HFFc6 (cell line): ENCODE measurements at regions not wholly inside any gene's neighbourhood (a gene's known extent, or its start where the extent isn't known, plus 50 kb on each side); places are given as distances from the start of the nearest gene placed in this dataset.
"Not testable (repeated sequence)": the region's sequence is repeated elsewhere in the genome, so short reads cannot be mapped to it uniquely, and the experiment has no call there.

Source experiments
- DNase-seq: peaks from one replicate; pipeline ENCODE4 v3.0.0-alpha.2; 2018
- H3K27ac Mint-ChIP-seq: 2 replicates; pipeline ENCODE4 v1.8.0; 2020; ENCODE audit warnings: mild to moderate bottlenecking, mixed read lengths
- H3K27me3 Mint-ChIP-seq: 2 replicates; pipeline ENCODE4 v1.8.0; 2021; ENCODE audit warnings: mild to moderate bottlenecking, moderate library complexity, mixed read lengths; ENCODE audit not compliant: insufficient read depth
- H3K36me3 Mint-ChIP-seq: 2 replicates; pipeline ENCODE4 v1.8.0; 2021; ENCODE audit warnings: low read depth, mixed read lengths
- H3K4me1 Mint-ChIP-seq: 2 replicates; pipeline ENCODE4 v1.8.0; 2020; ENCODE audit warnings: low read depth, mixed read lengths
- H3K4me3 Mint-ChIP-seq: 2 replicates; pipeline ENCODE4 v1.8.0; 2020; ENCODE audit warnings: mild to moderate bottlenecking, moderate library complexity, mixed read lengths
- H3K9me3 Mint-ChIP-seq: 2 replicates; pipeline ENCODE4 v1.8.0; 2020; ENCODE audit warnings: mild to moderate bottlenecking, mixed read lengths
- TF ChIP-seq, protein P1 (sequence below): fragments of 200-600 bp; sonication (generic); IDR thresholded peaks from 2 replicates; pipeline ENCODE4 v1.5.0; 2021; ENCODE audit warnings: antibody characterized with exemption, mild to moderate bottlenecking

DNA sequence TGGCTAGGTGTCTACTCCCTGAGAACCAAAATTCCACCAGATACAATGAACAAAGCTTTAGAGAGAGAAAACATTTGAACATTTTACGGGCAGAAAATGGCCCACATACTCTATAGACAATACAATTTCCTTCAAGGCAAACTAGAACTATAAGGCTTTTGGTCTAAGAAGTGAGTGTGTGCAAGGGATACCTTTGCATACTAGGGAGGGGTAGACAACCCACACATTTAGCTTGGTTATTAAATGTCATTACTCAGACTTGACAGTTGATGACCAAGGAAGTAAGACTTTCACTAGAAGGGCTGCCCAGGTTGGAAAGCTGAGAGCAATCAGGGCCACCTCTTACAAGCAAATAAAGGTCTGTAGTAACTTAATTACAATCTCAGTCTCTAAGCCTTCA lies 64.0 kb upstream of the PLEKHM1 start:
- DNase-seq, H3K36me3 Mint-ChIP-seq, H3K4me1 Mint-ChIP-seq, H3K4me3 Mint-ChIP-seq, H3K27ac Mint-ChIP-seq, H3K9me3 Mint-ChIP-seq, H3K27me3 Mint-ChIP-seq: not testable (repeated sequence)

DNA sequence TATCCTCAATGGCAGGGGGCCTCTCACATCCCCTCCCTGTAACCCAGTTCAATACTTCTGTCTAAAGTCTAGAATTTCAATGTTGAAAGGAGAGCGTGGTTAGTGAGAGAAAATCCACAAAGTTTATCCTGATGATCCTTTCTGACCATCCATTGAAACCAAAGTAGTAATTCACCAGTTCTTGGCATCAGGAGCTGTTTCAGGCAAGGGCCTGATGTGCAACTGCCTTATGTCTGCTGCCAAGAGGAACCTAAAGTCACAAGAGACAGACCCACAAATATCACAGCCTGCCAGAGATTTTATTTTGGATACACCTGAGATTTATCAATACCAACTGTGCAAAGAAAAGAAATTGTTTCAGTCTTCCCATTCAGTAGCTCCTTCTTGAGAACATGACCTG lies 68.3 kb upstream of the PLEKHM1 start:
- not testable (repeated sequence) for H3K4me1 Mint-ChIP-seq, H3K4me3 Mint-ChIP-seq, DNase-seq, H3K36me3 Mint-ChIP-seq, H3K27ac Mint-ChIP-seq, H3K27me3 Mint-ChIP-seq, H3K9me3 Mint-ChIP-seq

DNA sequence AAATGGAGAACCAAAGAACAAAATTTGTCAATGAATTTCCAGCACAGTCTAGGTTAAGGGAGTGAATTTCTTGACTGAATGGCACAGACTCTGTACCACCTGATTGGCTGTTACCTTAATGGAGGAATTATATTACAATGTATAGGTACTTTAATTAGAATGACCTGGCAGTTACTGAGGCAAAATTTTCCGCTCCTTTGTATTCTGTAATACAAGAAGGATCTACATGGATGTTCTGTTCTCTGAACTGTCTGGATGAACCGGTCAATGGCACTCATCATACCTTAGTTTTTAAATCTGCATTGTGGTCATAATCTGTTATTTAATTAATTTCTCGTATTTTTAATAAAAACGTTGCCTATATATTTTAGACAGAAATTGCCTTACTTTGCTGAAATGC lies 72.3 kb upstream of the PLEKHM1 start:
- not testable (repeated sequence) for H3K4me1 Mint-ChIP-seq, H3K36me3 Mint-ChIP-seq, H3K27me3 Mint-ChIP-seq, H3K27ac Mint-ChIP-seq, DNase-seq, H3K9me3 Mint-ChIP-seq, H3K4me3 Mint-ChIP-seq

DNA sequence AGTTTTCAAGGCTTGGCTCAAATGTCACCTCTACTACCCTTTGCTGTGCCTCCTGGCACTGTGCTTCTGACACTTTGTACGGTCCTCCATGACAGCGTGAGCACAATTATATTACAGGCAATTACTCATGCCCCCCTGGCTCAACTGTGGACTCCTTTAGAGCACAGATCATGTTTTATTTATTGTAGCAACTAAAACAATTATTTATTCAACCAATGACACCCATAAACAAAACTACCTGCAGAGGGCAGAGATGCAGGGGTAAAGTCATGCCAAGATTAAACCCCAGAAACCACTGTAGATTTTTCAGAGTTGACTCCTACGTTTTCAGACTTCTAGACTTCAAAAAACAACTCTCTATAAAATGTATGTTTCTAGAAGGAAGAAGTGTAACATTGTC lies 72.8 kb upstream of the PLEKHM1 start:
- H3K27ac Mint-ChIP-seq, H3K4me1 Mint-ChIP-seq, H3K27me3 Mint-ChIP-seq, H3K4me3 Mint-ChIP-seq, H3K9me3 Mint-ChIP-seq, DNase-seq, H3K36me3 Mint-ChIP-seq: not testable (repeated sequence)

DNA sequence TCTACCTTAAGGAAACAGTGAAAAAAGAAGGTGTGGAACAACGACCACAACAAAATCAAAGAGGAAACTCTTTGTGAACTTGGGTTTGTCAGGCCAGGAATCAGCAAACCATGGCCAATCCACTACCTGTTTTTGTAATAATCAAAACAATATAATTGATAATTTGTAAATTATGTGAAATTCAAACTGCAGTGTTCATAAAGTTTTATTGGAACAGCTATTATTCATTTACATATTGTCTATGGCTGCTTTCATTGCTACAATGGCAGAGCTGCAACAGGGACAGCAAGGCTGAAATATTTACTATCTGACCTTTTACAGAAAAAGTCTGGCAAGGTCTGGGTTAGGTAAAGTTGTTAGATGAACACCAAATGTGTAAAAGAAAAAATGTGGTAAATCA lies 77.8 kb upstream of the PLEKHM1 start:
- not testable (repeated sequence) for H3K4me3 Mint-ChIP-seq, H3K27ac Mint-ChIP-seq, H3K27me3 Mint-ChIP-seq, H3K9me3 Mint-ChIP-seq, DNase-seq, H3K36me3 Mint-ChIP-seq, H3K4me1 Mint-ChIP-seq

DNA sequence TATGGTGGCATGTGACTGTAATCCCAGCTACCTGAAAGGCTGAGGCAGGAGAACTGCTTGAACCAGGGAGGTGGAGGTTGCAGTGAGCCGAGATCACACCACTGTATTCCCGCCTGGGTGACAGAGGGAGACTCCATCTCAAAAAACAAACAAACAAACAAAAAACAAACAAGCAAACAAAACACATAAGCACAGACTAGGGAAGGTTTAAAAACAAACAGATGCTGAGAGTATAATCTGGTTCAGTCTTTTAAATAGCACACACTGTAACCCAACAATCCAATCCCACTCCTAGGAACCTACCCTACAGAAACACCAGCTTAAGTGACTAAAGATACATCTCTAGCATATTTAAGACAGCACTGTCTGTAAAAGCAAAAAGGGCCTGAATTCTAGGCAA lies 82.8 kb upstream of the PLEKHM1 start:
- not testable (repeated sequence) for H3K36me3 Mint-ChIP-seq, H3K4me3 Mint-ChIP-seq, H3K9me3 Mint-ChIP-seq, DNase-seq, H3K27me3 Mint-ChIP-seq
- Mint-ChIP-seq H3K27ac (peak overlapping the region; percentile 71; the same call in 1 of the 2 replicates), H3K4me1 (peaks cover 18% of the 10 kb centered on the region)

DNA sequence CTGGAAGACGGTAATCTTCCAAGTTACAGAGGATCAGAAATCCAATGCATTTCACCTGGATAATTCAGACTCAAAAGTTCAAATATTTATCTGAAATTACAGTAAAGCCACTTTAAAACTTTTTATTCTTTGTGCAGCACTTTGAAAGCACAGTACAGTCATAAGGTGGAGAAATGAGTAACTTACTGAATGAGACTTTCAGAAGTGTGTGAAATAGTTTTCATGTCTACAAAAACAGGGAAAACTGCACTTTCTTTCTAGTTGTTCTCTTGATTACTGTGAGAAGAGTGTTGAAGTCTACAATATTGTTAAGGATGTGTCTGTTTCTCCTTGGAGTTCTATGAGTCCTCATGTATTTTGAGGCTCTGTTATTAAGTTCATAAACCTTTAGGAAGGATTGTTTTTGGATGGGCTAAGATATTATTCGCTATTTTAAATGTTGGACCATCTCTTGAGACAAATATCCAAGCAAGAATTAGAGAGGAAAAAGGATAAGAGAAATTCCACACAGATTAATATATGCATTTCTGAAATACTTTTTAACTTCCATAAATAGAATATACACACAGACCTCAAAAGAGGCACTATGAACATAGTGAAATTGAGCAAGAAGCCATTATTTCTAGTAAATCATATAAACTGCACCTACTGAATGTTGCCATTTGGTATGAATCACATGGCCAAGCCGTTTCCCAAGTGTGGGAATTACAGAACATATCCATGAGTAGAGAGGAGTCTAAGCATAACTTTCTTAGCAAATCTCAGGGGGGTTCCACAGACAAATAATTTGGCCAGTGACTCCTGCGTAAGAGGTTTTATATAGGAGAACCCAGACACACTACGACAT lies 83.6 kb upstream of the PLEKHM1 start:
- peaks cover 18% of the 10 kb centered on the region for H3K4me1 Mint-ChIP-seq
- peak; percentile 59 for DNase-seq
- H3K27ac Mint-ChIP-seq: peak overlapping the region; percentile 71
- H3K4me3 Mint-ChIP-seq: peak overlapping the region; percentile 37
- no peaks in the 10 kb centered on the region for H3K9me3 Mint-ChIP-seq
- no peaks in the 10 kb centered on the region for H3K36me3 Mint-ChIP-seq
- H3K27me3 Mint-ChIP-seq: no peaks in the 10 kb centered on the region
- TF ChIP-seq, protein P1, sequence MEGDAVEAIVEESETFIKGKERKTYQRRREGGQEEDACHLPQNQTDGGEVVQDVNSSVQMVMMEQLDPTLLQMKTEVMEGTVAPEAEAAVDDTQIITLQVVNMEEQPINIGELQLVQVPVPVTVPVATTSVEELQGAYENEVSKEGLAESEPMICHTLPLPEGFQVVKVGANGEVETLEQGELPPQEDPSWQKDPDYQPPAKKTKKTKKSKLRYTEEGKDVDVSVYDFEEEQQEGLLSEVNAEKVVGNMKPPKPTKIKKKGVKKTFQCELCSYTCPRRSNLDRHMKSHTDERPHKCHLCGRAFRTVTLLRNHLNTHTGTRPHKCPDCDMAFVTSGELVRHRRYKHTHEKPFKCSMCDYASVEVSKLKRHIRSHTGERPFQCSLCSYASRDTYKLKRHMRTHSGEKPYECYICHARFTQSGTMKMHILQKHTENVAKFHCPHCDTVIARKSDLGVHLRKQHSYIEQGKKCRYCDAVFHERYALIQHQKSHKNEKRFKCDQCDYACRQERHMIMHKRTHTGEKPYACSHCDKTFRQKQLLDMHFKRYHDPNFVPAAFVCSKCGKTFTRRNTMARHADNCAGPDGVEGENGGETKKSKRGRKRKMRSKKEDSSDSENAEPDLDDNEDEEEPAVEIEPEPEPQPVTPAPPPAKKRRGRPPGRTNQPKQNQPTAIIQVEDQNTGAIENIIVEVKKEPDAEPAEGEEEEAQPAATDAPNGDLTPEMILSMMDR: no peak

DNA sequence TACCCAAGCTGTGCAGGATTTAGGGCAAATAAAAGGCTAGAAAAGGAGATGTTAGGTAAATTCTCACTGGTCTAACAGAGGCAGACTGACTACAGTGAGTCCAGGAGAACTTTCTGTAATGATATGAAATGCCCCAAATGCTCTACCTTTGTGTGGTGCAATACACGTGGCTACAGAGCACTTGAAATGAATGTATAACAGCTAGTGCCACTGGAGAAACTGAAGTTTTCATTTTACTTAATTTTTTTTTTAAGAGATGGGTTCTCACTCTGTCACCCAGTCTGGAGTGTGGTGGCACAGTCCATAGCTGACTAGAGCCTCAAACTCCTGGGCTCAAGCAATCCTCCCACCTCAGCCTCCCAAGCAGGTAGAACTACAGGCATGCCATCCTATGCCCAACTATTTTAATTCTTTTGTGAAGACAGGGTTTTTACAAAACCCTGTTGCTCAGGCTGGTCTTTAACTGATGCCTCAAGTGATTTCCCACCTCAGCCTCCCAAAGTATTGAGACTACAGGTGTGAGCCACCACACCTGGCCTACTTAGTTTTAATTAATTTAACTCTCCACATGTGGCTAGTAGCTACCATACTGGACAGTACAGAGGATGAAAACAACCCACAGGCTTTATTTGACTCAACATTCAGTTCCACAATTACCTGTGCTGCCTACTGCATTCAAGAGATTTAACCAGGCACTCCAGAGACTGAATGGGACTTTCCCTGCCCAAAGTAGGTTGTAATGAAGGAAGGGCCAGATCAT lies 84.8 kb upstream of the PLEKHM1 start:
- H3K27ac Mint-ChIP-seq: peak overlapping the region; percentile 71
- H3K9me3 Mint-ChIP-seq: no peaks in the 10 kb centered on the region
- TF ChIP-seq, protein P1: no peak
- H3K36me3 Mint-ChIP-seq: no peaks in the 10 kb centered on the region
- H3K4me1 Mint-ChIP-seq: peaks cover 18% of the 10 kb centered on the region
- no peak for DNase-seq
- H3K4me3 Mint-ChIP-seq: peak overlapping the region; percentile 37; the same call in 1 of the 2 replicates
- no peaks in the 10 kb centered on the region for H3K27me3 Mint-ChIP-seq

DNA sequence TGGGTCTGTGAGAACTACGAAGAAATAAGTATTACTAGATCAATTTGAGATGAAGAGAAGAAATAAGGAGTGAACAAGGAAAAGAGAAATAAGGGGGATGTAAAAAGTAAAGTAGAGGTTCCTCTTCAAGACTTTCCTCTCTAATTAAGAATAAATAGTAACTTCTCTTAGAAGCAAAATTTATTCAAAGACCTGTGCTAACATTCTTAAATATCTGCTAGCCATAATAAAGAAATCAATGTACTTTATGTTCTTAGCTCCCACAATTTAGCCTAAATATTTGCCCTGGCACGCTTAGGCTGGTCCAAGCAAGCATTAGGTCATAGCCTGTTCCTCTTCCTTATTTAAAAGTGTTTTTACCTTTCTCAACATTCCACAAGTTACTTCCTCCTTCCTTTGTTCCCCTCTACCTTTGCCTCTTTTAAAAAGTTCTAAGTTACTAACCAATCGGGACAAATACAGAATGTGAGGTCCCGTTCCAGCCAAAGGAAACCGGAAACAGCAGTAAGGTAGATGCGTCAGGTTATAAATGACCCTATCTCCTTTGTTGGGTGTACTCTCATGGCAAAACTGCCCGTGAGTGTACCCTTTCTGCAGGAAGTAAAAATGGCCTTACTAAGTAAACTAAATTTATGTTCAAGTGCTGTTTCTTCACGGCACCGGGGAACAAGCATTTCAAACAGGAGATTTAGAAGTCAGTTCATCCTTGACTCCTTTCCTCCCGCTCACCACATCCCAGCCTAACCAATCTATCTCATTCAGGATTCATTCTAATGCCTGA lies 86.2 kb upstream of the PLEKHM1 start:
- peaks cover 18% of the 10 kb centered on the region for H3K4me1 Mint-ChIP-seq
- H3K4me3 Mint-ChIP-seq, H3K36me3 Mint-ChIP-seq, H3K9me3 Mint-ChIP-seq, DNase-seq, H3K27me3 Mint-ChIP-seq, H3K27ac Mint-ChIP-seq: not testable (repeated sequence)
